Neuron (in vitro differentiated cells): ENCODE measurements at regions not wholly inside any gene's neighbourhood (a gene's known extent, or its start where the extent isn't known, plus 50 kb on each side); places are given as distances from the start of the nearest gene placed in this dataset.
"Not testable (repeated sequence)": the region's sequence is repeated elsewhere in the genome, so short reads cannot be mapped to it uniquely, and the experiment has no call there.

Experiments
- H2AFZ ChIP-seq: one replicate; pipeline ENCODE4 v1.6.1; 2013; ENCODE audit warnings: low read depth, mild to moderate bottlenecking, inconsistent platforms, low read length, moderate library complexity
- H3K27me3 ChIP-seq: one replicate; pipeline ENCODE4 v1.6.1; 2013; ENCODE audit warnings: low read length; ENCODE audit not compliant: insufficient read depth
- H3K36me3 ChIP-seq: one replicate; pipeline ENCODE4 v1.6.1; 2013; ENCODE audit warnings: low read length; ENCODE audit not compliant: insufficient read depth
- H3K4me1 ChIP-seq: one replicate; pipeline ENCODE4 v1.6.1; 2013; ENCODE audit warnings: low read length; ENCODE audit not compliant: insufficient read depth
- H3K4me3 ChIP-seq: 2 replicates; pipeline ENCODE4 v1.5.1; 2013; ENCODE audit warnings: mild to moderate bottlenecking, low read length, moderate library complexity
- H3K9me3 ChIP-seq: one replicate; pipeline ENCODE4 v1.6.1; 2013; ENCODE audit warnings: low read length

- Histone ChIP-seq H3K27me3 (no peaks in the 10 kb centered on the region), H3K4me1 (peaks cover 3% of the 10 kb centered on the region), H2AFZ (no peak overlapping the region), H3K9me3 (peaks cover 2% of the 10 kb centered on the region), H3K36me3 (no peaks in the 10 kb centered on the region), H3K4me3 (no peak overlapping the region)
Measured at GRCh38 chr17:5902181-5903140, 167.7 kb upstream of the WSCD1 start.

DNA sequence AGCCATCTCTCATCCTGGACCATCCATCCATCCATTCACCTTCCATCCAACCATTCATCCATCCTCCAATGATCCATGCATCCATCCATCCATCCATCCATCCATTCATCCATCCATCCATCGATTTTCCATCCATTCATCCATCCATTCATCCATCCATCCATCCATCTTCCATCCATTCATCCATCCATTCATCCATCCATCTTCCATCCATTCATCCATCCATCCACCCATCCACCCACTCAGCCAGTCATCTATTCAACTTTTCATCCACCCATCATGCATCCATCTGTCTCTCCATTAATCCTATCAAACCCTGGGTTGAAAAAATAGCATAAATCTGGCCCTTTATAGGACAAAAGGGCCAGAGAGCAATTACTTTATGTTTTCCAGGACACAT lies 158.3 kb upstream of the WSCD1 start:
- Histone ChIP-seq H3K4me3 (no peak overlapping the region), H2AFZ (no peak overlapping the region), H3K36me3 (no peaks in the 10 kb centered on the region), H3K27me3 (no peaks in the 10 kb centered on the region), H3K4me1 (no peaks in the 10 kb centered on the region), H3K9me3 (no peaks in the 10 kb centered on the region)

GRCh38 chr17:5913032-5913531 lies 157.1 kb upstream of the WSCD1 start:
- no peaks in the 10 kb centered on the region for H3K9me3 ChIP-seq

GRCh38 chr17:5913641-5914040 lies 156.5 kb upstream of the WSCD1 start:
- Histone ChIP-seq H3K4me3 (no peak overlapping the region), H3K36me3 (no peaks in the 10 kb centered on the region), H3K4me1 (no peaks in the 10 kb centered on the region), H3K9me3 (no peaks in the 10 kb centered on the region), H3K27me3 (no peaks in the 10 kb centered on the region), H2AFZ (no peak overlapping the region)

More at GRCh38 chr17:5913032-5913531, 157.1 kb upstream of the WSCD1 start:
- Histone ChIP-seq H3K4me1 (no peaks in the 10 kb centered on the region), H3K27me3 (no peaks in the 10 kb centered on the region), H2AFZ (no peak overlapping the region), H3K4me3 (no peak overlapping the region), H3K36me3 (no peaks in the 10 kb centered on the region)

DNA sequence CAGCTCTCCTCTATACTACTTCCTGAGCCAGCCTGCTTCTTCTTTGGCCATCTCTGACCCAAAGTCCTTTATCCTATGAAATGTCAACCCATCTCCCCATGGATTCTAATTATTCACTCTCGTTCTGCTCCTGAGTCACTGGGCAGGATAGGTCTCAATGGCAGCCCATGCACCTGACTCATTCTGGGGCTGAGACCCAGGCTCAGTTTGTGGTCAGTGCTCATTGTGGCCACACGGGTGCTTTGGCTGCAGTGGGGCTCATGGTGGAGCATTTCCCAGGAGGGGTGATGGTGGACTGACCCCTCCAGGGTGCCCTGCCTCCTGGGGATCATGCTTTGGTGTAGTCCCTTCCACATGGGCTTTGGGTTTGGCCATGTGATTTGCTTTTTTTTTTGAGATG lies 154.8 kb upstream of the WSCD1 start:
- Histone ChIP-seq H3K9me3 (no peaks in the 10 kb centered on the region), H3K4me1 (peaks cover 8% of the 10 kb centered on the region), H2AFZ (no peak overlapping the region), H3K27me3 (no peaks in the 10 kb centered on the region), H3K4me3 (no peak overlapping the region), H3K36me3 (no peaks in the 10 kb centered on the region)

DNA sequence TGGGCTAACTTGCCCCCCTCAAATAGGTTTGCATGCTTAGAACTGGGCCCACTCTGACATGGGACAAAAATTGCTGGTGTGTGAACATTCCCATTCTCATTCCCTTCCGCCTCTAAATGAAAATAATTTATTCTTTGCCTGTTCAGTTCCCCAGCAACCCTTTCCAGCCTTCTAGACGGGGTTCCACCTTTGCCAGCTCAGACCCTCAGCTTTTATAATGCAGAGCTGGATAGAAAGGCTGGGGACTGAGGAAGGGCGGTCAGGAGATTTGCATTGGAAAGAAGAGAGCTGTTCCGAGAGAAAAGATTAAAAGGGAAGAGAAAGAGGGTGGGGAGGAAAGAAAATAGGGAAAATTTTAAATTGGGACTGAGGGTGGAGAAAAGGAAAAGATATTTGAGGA lies 151.1 kb upstream of the WSCD1 start:
- H2AFZ ChIP-seq, result no peak overlapping the region
- H3K27me3 ChIP-seq, result no peaks in the 10 kb centered on the region
- no peaks in the 10 kb centered on the region for H3K9me3 ChIP-seq
- peaks cover 8% of the 10 kb centered on the region for H3K4me1 ChIP-seq
- H3K4me3 ChIP-seq, result no peak overlapping the region
- no peaks in the 10 kb centered on the region for H3K36me3 ChIP-seq

DNA sequence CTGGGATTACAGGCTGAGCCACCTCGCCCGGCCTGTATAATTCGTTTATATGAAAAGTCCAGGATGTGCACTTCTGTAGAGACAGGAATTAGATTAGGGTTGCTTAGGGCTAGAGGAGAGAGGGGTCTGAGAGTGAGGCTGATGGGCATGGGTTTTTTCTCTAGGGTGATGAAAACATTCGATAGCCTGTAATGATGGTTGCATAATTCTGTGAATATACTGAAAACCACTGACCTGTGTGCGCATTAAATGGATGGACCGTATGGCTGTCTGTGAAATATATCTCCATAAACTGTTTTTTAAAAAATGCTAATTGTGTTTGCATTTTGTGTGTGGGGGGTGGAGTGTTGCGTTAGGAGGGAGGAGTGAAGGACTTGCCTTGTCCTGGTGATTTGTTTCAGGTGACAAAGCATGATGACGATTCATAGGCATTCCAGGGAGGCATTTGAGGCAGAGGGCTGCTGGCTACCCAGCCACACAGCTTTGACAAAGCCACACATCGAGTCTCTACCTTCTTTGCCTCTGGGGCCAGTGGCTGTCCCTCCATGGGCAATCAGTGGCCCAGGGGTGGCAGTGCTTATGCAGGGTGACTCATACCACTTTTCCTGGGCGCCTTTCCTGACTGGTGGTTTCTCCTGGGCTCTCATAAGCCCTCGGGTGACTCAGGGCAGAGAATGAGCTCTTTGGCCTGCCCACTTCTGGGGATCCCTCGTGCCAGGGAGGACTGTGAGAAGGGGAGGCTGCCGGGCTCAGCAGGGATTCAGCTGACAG lies 148.5 kb upstream of the WSCD1 start:
- no peaks in the 10 kb centered on the region for H3K27me3 ChIP-seq
- H3K4me1 ChIP-seq, result peaks cover 8% of the 10 kb centered on the region
- no peaks in the 10 kb centered on the region for H3K9me3 ChIP-seq
- no peaks in the 10 kb centered on the region for H3K36me3 ChIP-seq
- no peak overlapping the region for H3K4me3 ChIP-seq
- no peak overlapping the region for H2AFZ ChIP-seq

GRCh38 chr17:5922476-5922875 lies 147.7 kb upstream of the WSCD1 start:
- Histone ChIP-seq H3K27me3 (no peaks in the 10 kb centered on the region), H3K4me1 (peaks cover 8% of the 10 kb centered on the region), H3K36me3 (no peaks in the 10 kb centered on the region), H3K9me3 (no peaks in the 10 kb centered on the region), H3K4me3 (no peak overlapping the region), H2AFZ (no peak overlapping the region)

GRCh38 chr17:5929721-5930120 lies 140.5 kb upstream of the WSCD1 start:
- Histone ChIP-seq H3K4me1 (no peaks in the 10 kb centered on the region), H3K4me3 (no peak overlapping the region), H3K27me3 (no peaks in the 10 kb centered on the region), H2AFZ (no peak overlapping the region), H3K9me3 (peaks cover 2% of the 10 kb centered on the region), H3K36me3 (no peaks in the 10 kb centered on the region)

DNA sequence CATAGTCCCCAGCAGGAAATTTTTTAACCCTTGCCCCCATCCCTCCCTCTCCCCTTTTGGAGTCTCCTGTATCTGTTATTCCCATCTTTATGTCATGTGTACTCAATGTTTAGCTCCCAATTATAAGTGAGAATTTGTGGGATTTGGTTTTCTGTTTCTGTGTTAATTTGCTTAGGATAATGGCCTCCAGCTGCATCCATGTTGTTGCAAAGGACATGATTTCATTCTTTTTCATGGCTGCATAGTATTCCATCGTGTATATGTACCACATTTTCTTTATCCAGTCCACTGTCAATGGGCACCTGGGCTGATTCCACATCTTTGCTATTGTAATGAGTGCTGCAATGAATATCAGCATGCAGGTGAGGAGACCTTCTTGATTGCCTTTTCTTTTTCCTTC lies 139.6 kb upstream of the WSCD1 start:
- H3K4me1 ChIP-seq, H3K36me3 ChIP-seq, H3K4me3 ChIP-seq, H2AFZ ChIP-seq, H3K27me3 ChIP-seq, H3K9me3 ChIP-seq: not testable (repeated sequence)

DNA sequence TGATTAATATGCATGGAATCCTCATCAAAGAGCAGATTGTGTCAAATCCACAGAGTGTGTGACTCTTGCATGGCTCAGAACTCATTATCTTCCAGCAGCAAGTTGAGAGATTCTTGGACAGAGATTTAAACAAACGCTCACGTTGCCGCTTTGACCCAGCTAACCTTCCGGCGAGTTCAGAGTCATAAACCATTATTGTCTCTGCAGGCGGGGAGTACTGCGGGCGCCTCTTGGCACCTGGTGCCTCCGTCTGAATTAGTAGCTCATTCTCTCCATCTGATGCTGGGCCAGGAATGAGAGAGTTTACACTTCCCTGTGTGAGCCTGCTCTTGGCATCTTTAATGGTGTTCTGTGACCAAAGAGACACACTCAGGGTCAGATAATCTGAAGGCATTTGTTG lies 138.6 kb upstream of the WSCD1 start:
- Histone ChIP-seq H2AFZ (no peak overlapping the region), H3K27me3 (no peaks in the 10 kb centered on the region), H3K4me3 (no peak overlapping the region), H3K9me3 (peaks cover 2% of the 10 kb centered on the region), H3K36me3 (no peaks in the 10 kb centered on the region), H3K4me1 (no peaks in the 10 kb centered on the region)

DNA sequence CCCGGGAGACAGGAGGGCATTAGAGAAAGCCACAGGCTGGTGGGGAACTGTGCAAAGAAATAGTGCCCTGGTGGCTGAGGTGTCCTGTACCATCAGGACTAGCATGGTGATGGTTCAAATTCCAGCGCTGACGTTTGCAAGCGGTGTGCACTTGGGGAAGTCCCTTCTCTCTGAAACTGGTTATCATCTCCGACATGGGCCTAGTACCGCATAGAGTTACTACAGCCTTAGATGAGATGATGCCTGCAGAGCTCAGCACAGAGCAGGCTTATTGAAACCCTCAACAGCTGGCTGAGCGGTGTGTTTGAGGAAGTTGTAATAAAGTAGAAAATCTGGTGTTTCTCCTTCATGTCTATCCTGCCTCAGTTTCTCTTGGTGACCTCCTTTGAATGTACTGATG lies 136.7 kb upstream of the WSCD1 start:
- H3K36me3 ChIP-seq, result no peaks in the 10 kb centered on the region
- H3K27me3 ChIP-seq, result no peaks in the 10 kb centered on the region
- H2AFZ ChIP-seq, result no peak overlapping the region
- no peak overlapping the region for H3K4me3 ChIP-seq
- no peaks in the 10 kb centered on the region for H3K4me1 ChIP-seq
- peaks cover 2% of the 10 kb centered on the region for H3K9me3 ChIP-seq

GRCh38 chr17:5941258-5941657 lies 128.9 kb upstream of the WSCD1 start:
- H3K9me3 ChIP-seq, result no peaks in the 10 kb centered on the region
- no peak overlapping the region for H2AFZ ChIP-seq
- H3K4me3 ChIP-seq, result no peak overlapping the region
- no peaks in the 10 kb centered on the region for H3K4me1 ChIP-seq
- H3K27me3 ChIP-seq, result no peaks in the 10 kb centered on the region
- no peaks in the 10 kb centered on the region for H3K36me3 ChIP-seq
